ENCODE measurements at regions not wholly inside any gene's neighbourhood (a gene's known extent, or its start where the extent isn't known, plus 50 kb on each side); places are given as distances from the start of the nearest gene placed in this dataset.

GRCh38 chr5:104817127-104817526, 1254.5 kb upstream of the NUDT12 start:
- H3K27me3 ChIP-seq (ENCODE audit: control insufficient read depth, insufficient read depth) = no peaks in the 10 kb centered on the region
- no peak for ATAC-seq

GRCh38 chr5:104815212-104815611, 1252.6 kb upstream of the NUDT12 start:
- Histone ChIP-seq H3K27me3 (ENCODE audit: control insufficient read depth, insufficient read depth) (no peaks in the 10 kb centered on the region), H3K4me3 (ENCODE audit: low read length) (no peak overlapping the region), H3K4me1 (ENCODE audit: control insufficient read depth, insufficient read depth, low read length) (no peaks in the 10 kb centered on the region), H3K27ac (ENCODE audit: low read length) (no peak overlapping the region), H3K9me3 (ENCODE audit: control insufficient read depth, low read length) (no peaks in the 10 kb centered on the region)
- DNase-seq (no peak), ATAC-seq (no peak)
- intact Hi-C loops (cut with DNase I) = no loop called here
- WGBS = 17% methylated on average over 1 of the region's 1 CpG

More at GRCh38 chr5:104817127-104817526, 1254.5 kb upstream of the NUDT12 start:
- WGBS = 52% methylated on average over 1 of the region's 1 CpG
- intact Hi-C loops (cut with DNase I) = no loop called here
- no peak for DNase-seq
- Histone ChIP-seq H3K27ac (ENCODE audit: low read length) (no peak overlapping the region), H3K4me1 (ENCODE audit: control insufficient read depth, insufficient read depth, low read length) (no peaks in the 10 kb centered on the region), H3K4me3 (ENCODE audit: low read length) (no peak overlapping the region), H3K9me3 (ENCODE audit: control insufficient read depth, low read length) (no peaks in the 10 kb centered on the region)

GRCh38 chr5:104800440-104801048, 1238.0 kb upstream of the NUDT12 start:
- Histone ChIP-seq H3K4me1 (ENCODE audit: control insufficient read depth, insufficient read depth, low read length) (no peaks in the 10 kb centered on the region), H3K27me3 (ENCODE audit: control insufficient read depth, insufficient read depth) (no peaks in the 10 kb centered on the region), H3K27ac (ENCODE audit: low read length) (no peak overlapping the region), H3K9me3 (ENCODE audit: control insufficient read depth, low read length) (no peaks in the 10 kb centered on the region), H3K4me3 (ENCODE audit: low read length) (no peak overlapping the region)
- no peak for DNase-seq
- WGBS = 54% methylated on average over 4 of the region's 4 CpGs
- intact Hi-C loops (cut with DNase I) = no loop called here
- no peak for ATAC-seq

- ATAC-seq = no peak
- Histone ChIP-seq H3K4me1 (ENCODE audit: control insufficient read depth, insufficient read depth, low read length) (no peaks in the 10 kb centered on the region), H3K27ac (ENCODE audit: low read length) (no peak overlapping the region), H3K9me3 (ENCODE audit: control insufficient read depth, low read length) (no peaks in the 10 kb centered on the region), H3K27me3 (ENCODE audit: control insufficient read depth, insufficient read depth) (no peaks in the 10 kb centered on the region), H3K4me3 (ENCODE audit: low read length) (no peak overlapping the region)
- intact Hi-C loops (cut with DNase I) = no loop called here
- DNase-seq = no peak
Measured at GRCh38 chr5:104793755-104794080, 1231.1 kb upstream of the NUDT12 start.

- 66% methylated on average over 4 of the region's 4 CpGs for WGBS
Measured at GRCh38 chr5:104793031-104793754, 1230.6 kb upstream of the NUDT12 start.

GRCh38 chr5:104789366-104789765, 1226.8 kb upstream of the NUDT12 start:
- intact Hi-C loops (cut with DNase I) = no loop called here
- Histone ChIP-seq H3K9me3 (ENCODE audit: control insufficient read depth, low read length) (no peaks in the 10 kb centered on the region), H3K27me3 (ENCODE audit: control insufficient read depth, insufficient read depth) (no peaks in the 10 kb centered on the region), H3K4me3 (ENCODE audit: low read length) (no peak overlapping the region), H3K4me1 (ENCODE audit: control insufficient read depth, insufficient read depth, low read length) (no peaks in the 10 kb centered on the region), H3K27ac (ENCODE audit: low read length) (no peak overlapping the region)
- ATAC-seq = no peak
- no peak for DNase-seq
- 33% methylated on average over 1 of the region's 1 CpG for WGBS

More at GRCh38 chr5:104793031-104793754, 1230.6 kb upstream of the NUDT12 start:
- H3K9me3 ChIP-seq (ENCODE audit: control insufficient read depth, low read length) = no peaks in the 10 kb centered on the region
- H3K27ac ChIP-seq (ENCODE audit: low read length) = no peak overlapping the region
- DNase-seq = no peak
- ATAC-seq = no peak
- H3K4me3 ChIP-seq (ENCODE audit: low read length) = no peak overlapping the region
- intact Hi-C loops (cut with DNase I) = no loop called here
- no peaks in the 10 kb centered on the region for H3K27me3 ChIP-seq (ENCODE audit: control insufficient read depth, insufficient read depth)
- no peaks in the 10 kb centered on the region for H3K4me1 ChIP-seq (ENCODE audit: control insufficient read depth, insufficient read depth, low read length)

- H3K27ac ChIP-seq (ENCODE audit: low read length) = no peak overlapping the region
- DNase-seq (no peak), ATAC-seq (no peak)
- intact Hi-C loops (cut with DNase I) = no loop called here
- no peak overlapping the region for H3K4me3 ChIP-seq (ENCODE audit: low read length)
- 85% methylated on average over 2 of the region's 2 CpGs for WGBS
- H3K4me1 ChIP-seq (ENCODE audit: control insufficient read depth, insufficient read depth, low read length) = no peaks in the 10 kb centered on the region
- no peaks in the 10 kb centered on the region for H3K9me3 ChIP-seq (ENCODE audit: control insufficient read depth, low read length)
- H3K27me3 ChIP-seq (ENCODE audit: control insufficient read depth, insufficient read depth) = no peaks in the 10 kb centered on the region
Measured at GRCh38 chr5:104785097-104785496, 1222.5 kb upstream of the NUDT12 start.

- Histone ChIP-seq H3K4me1 (ENCODE audit: control insufficient read depth, insufficient read depth, low read length) (no peaks in the 10 kb centered on the region), H3K27ac (ENCODE audit: low read length) (no peak overlapping the region), H3K27me3 (ENCODE audit: control insufficient read depth, insufficient read depth) (no peaks in the 10 kb centered on the region), H3K4me3 (ENCODE audit: low read length) (no peak overlapping the region), H3K9me3 (ENCODE audit: control insufficient read depth, low read length) (no peaks in the 10 kb centered on the region)
- intact Hi-C loops (cut with DNase I) = no loop called here
- 86% methylated on average over 8 of the region's 8 CpGs for WGBS
- DNase-seq (peak in 1 of 3 donors; percentile 20), ATAC-seq (no peak)
Measured at GRCh38 chr5:104774372-104774771, 1211.8 kb upstream of the NUDT12 start.

GRCh38 chr5:104764197-104764596, 1201.6 kb upstream of the NUDT12 start:
- 87% methylated on average over 2 of the region's 2 CpGs for WGBS
- no peak for ATAC-seq

GRCh38 chr5:104763216-104763615, 1200.6 kb upstream of the NUDT12 start:
- ATAC-seq = no peak

More at GRCh38 chr5:104764197-104764596, 1201.6 kb upstream of the NUDT12 start:
- intact Hi-C loops (cut with DNase I) = no loop called here
- no peak overlapping the region for H3K27ac ChIP-seq (ENCODE audit: low read length)
- no peak for DNase-seq
- no peaks in the 10 kb centered on the region for H3K27me3 ChIP-seq (ENCODE audit: control insufficient read depth, insufficient read depth)
- H3K9me3 ChIP-seq (ENCODE audit: control insufficient read depth, low read length) = no peaks in the 10 kb centered on the region
- no peaks in the 10 kb centered on the region for H3K4me1 ChIP-seq (ENCODE audit: control insufficient read depth, insufficient read depth, low read length)
- no peak overlapping the region for H3K4me3 ChIP-seq (ENCODE audit: low read length)

GRCh38 chr5:104757915-104758314, 1195.3 kb upstream of the NUDT12 start:
- WGBS = 93% methylated on average over 1 of the region's 1 CpG
- ATAC-seq (no peak), DNase-seq (no peak)
- no peak overlapping the region for H3K27ac ChIP-seq (ENCODE audit: low read length)
- no peaks in the 10 kb centered on the region for H3K4me1 ChIP-seq (ENCODE audit: control insufficient read depth, insufficient read depth, low read length)
- no peak overlapping the region for H3K4me3 ChIP-seq (ENCODE audit: low read length)
- no peaks in the 10 kb centered on the region for H3K27me3 ChIP-seq (ENCODE audit: control insufficient read depth, insufficient read depth)
- intact Hi-C loops (cut with DNase I) = no loop called here
- H3K9me3 ChIP-seq (ENCODE audit: control insufficient read depth, low read length) = no peaks in the 10 kb centered on the region

More at GRCh38 chr5:104763216-104763615, 1200.6 kb upstream of the NUDT12 start:
- no peak for DNase-seq
- H3K4me3 ChIP-seq (ENCODE audit: low read length) = no peak overlapping the region
- 63% methylated on average over 1 of the region's 1 CpG for WGBS
- no peaks in the 10 kb centered on the region for H3K27me3 ChIP-seq (ENCODE audit: control insufficient read depth, insufficient read depth)
- H3K9me3 ChIP-seq (ENCODE audit: control insufficient read depth, low read length) = no peaks in the 10 kb centered on the region
- intact Hi-C loops (cut with DNase I) = no loop called here
- no peaks in the 10 kb centered on the region for H3K4me1 ChIP-seq (ENCODE audit: control insufficient read depth, insufficient read depth, low read length)
- H3K27ac ChIP-seq (ENCODE audit: low read length) = no peak overlapping the region

All from right cardiac atrium (tissue), 5 donors.